Vagina (tissue), 2 donors: ENCODE measurements at regions not wholly inside any gene's neighbourhood (a gene's known extent, or its start where the extent isn't known, plus 50 kb on each side); places are given as distances from the start of the nearest gene placed in this dataset.

Source experiments
- DNase-seq, 2 donors: peaks; one replicate each; pipeline ENCODE4 v3.0.0-alpha.2; 2017; ENCODE audit errors: extremely low spot score in 2 of 2
- H3K27ac ChIP-seq: fragments of 200-600 bp; sonication (generic); one replicate; pipeline ENCODE4 v1.5.1; 2019
- H3K27me3 ChIP-seq: fragments of 200-600 bp; sonication (generic); one replicate; pipeline ENCODE4 v1.5.1; 2019
- H3K36me3 ChIP-seq, 2 donors: fragments of 200-600 bp; sonication (generic); one replicate each; pipeline ENCODE4 v1.5.1; 2017 to 2019
- H3K4me1 ChIP-seq: fragments of 200-600 bp; sonication (generic); one replicate; pipeline ENCODE4 v1.5.1; 2019
- H3K4me3 ChIP-seq, 2 donors: fragments of 200-600 bp; sonication (generic); 1 replicate in 1 of 2; 2 replicates in 1 of 2; pipeline ENCODE4 v1.5.1; 2016 to 2019
- H3K9me3 ChIP-seq: fragments of 200-600 bp; sonication (generic); one replicate; pipeline ENCODE4 v1.5.1; 2019
- POLR2A ChIP-seq, 2 donors: fragments of 450-650 bp; IDR thresholded peaks; one replicate each; pipeline ENCODE4 v1.6.1; 2017; ENCODE audit warnings: antibody characterized with exemption in 2 of 2, mild to moderate bottlenecking in 2 of 2, moderate library complexity in 2 of 2
- POLR2AphosphoS5 ChIP-seq, 2 donors: sonication (generic); formaldehyde crosslinking; IDR thresholded peaks; one replicate each; pipeline ENCODE4 v1.9.0; 2017; ENCODE audit warnings: antibody characterized with exemption in 2 of 2, mild to moderate bottlenecking in 2 of 2, low read depth in 1 of 2; ENCODE audit not compliant: insufficient read depth in 1 of 2
- intact Hi-C: fragments of 100-400 bp; cut with DNase I; formaldehyde crosslinking; loops from one replicate; pipeline ENCODE4 v1.15.1; 2023
- TF ChIP-seq, protein P1 (sequence below), 3 experiments: fragments of 450-650 bp in 2 of 3; fragments of 200-600 bp in 1 of 3; sonication (generic) in 1 of 3; IDR thresholded peaks; one replicate each; pipeline ENCODE4 v1.5.1; 2017 to 2019; ENCODE audit warnings: antibody characterized with exemption in 3 of 3, mild to moderate bottlenecking in 2 of 3, moderate library complexity in 2 of 3

DNA sequence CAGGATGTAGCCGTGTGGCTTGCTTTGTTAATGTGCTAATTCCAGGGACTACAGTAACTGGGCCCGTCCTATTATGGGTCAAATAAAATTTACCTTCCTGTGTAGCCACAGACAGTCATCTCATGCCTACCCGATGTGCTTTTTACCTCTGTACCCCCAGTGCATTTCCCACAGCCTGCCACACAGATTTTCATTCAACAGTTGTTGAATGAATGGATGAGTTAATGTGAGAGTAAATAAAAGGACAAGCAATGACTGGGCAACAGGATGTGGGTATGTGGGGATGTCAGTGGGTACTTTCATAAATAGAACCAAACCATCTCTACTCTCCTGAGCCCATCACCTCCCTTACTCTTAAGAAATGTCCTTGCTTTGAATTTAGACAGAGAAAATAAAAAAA lies 441.2 kb upstream of the ZNF462 start:
- intact Hi-C loops, result no loop called here
- no peaks in the 10 kb centered on the region for H3K9me3 ChIP-seq
- no peak for DNase-seq

GRCh38 chr9:106423575-106423974 lies 439.4 kb upstream of the ZNF462 start:
- no peak overlapping the region for H3K27ac ChIP-seq
- H3K27me3 ChIP-seq, result no peaks in the 10 kb centered on the region
- no peaks in the 10 kb centered on the region for H3K9me3 ChIP-seq
- H3K4me3 ChIP-seq, result no peak overlapping the region
- no peak for DNase-seq
- intact Hi-C loops, result no loop called here
- TF ChIP-seq POLR2AphosphoS5 (IDR thresholded peaks at IDR 0.05; ENCODE audit: insufficient read depth in 1 of 2, low read depth in 1 of 2) (no peak), POLR2A (IDR thresholded peaks at IDR 0.05) (no peak)
- TF ChIP-seq, protein P1, sequence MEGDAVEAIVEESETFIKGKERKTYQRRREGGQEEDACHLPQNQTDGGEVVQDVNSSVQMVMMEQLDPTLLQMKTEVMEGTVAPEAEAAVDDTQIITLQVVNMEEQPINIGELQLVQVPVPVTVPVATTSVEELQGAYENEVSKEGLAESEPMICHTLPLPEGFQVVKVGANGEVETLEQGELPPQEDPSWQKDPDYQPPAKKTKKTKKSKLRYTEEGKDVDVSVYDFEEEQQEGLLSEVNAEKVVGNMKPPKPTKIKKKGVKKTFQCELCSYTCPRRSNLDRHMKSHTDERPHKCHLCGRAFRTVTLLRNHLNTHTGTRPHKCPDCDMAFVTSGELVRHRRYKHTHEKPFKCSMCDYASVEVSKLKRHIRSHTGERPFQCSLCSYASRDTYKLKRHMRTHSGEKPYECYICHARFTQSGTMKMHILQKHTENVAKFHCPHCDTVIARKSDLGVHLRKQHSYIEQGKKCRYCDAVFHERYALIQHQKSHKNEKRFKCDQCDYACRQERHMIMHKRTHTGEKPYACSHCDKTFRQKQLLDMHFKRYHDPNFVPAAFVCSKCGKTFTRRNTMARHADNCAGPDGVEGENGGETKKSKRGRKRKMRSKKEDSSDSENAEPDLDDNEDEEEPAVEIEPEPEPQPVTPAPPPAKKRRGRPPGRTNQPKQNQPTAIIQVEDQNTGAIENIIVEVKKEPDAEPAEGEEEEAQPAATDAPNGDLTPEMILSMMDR (IDR thresholded peaks at IDR 0.05), result no peak
- no peaks in the 10 kb centered on the region for H3K36me3 ChIP-seq
- no peaks in the 10 kb centered on the region for H3K4me1 ChIP-seq

More for the DNA sequence above, 441.2 kb upstream of the ZNF462 start:
- TF ChIP-seq POLR2AphosphoS5 (IDR thresholded peaks at IDR 0.05; ENCODE audit: insufficient read depth in 1 of 2, low read depth in 1 of 2) (no peak), POLR2A (IDR thresholded peaks at IDR 0.05) (no peak)
- TF ChIP-seq, protein P1 (IDR thresholded peaks at IDR 0.05), result no peak
- H3K36me3 ChIP-seq, result no peaks in the 10 kb centered on the region
- no peak overlapping the region for H3K27ac ChIP-seq
- no peaks in the 10 kb centered on the region for H3K4me1 ChIP-seq
- H3K4me3 ChIP-seq, result no peak overlapping the region
- H3K27me3 ChIP-seq, result no peaks in the 10 kb centered on the region

DNA sequence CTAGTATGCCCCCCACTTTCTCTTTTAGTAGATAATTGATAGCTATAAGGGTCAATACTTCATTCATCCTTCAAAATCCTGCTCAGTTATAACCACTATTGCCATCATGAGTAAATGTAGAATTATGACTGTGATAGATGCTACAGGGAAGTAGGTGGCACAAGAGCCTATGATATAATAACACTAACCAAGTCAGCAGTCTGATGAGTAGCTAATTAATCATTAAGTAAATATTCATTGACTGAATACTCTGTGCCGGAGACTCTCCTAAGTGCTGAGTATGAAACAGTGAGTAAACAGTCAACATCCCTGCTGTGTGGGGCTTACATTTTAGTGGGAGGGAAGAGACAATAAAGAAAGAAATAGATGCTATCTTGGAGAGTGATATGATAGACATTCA lies 430.3 kb upstream of the ZNF462 start:
- Histone ChIP-seq H3K36me3 (no peaks in the 10 kb centered on the region), H3K9me3 (no peaks in the 10 kb centered on the region), H3K4me3 (no peak overlapping the region), H3K4me1 (no peaks in the 10 kb centered on the region), H3K27me3 (no peaks in the 10 kb centered on the region), H3K27ac (no peak overlapping the region)
- no peak for DNase-seq
- intact Hi-C loops, result no loop called here
- TF ChIP-seq POLR2AphosphoS5 (IDR thresholded peaks at IDR 0.05; ENCODE audit: insufficient read depth in 1 of 2, low read depth in 1 of 2), result no peak
- no peak for TF ChIP-seq POLR2A (IDR thresholded peaks at IDR 0.05)
- TF ChIP-seq, protein P1 (IDR thresholded peaks at IDR 0.05), result no peak

- intact Hi-C loops, result no loop called here
- no peaks in the 10 kb centered on the region for H3K27me3 ChIP-seq
- no peaks in the 10 kb centered on the region for H3K9me3 ChIP-seq
- no peaks in the 10 kb centered on the region for H3K36me3 ChIP-seq
- no peak for DNase-seq
- H3K4me1 ChIP-seq, result no peaks in the 10 kb centered on the region
- TF ChIP-seq, protein P1 (IDR thresholded peaks at IDR 0.05), result no peak
- no peak for TF ChIP-seq POLR2AphosphoS5 (IDR thresholded peaks at IDR 0.05; ENCODE audit: insufficient read depth in 1 of 2, low read depth in 1 of 2)
- no peak for TF ChIP-seq POLR2A (IDR thresholded peaks at IDR 0.05)
- no peak overlapping the region for H3K4me3 ChIP-seq
- H3K27ac ChIP-seq, result no peak overlapping the region
Observed at GRCh38 chr9:106438928-106439327, 424.0 kb upstream of the ZNF462 start.

GRCh38 chr9:106441283-106441682 lies 421.7 kb upstream of the ZNF462 start:
- intact Hi-C loops, result no loop called here
- Histone ChIP-seq H3K9me3 (no peaks in the 10 kb centered on the region), H3K36me3 (no peaks in the 10 kb centered on the region), H3K4me1 (no peaks in the 10 kb centered on the region), H3K27ac (no peak overlapping the region), H3K27me3 (no peaks in the 10 kb centered on the region), H3K4me3 (no peak overlapping the region)
- no peak for DNase-seq
- TF ChIP-seq, protein P1 (IDR thresholded peaks at IDR 0.05), result no peak
- TF ChIP-seq POLR2AphosphoS5 (IDR thresholded peaks at IDR 0.05; ENCODE audit: insufficient read depth in 1 of 2, low read depth in 1 of 2) (no peak), POLR2A (IDR thresholded peaks at IDR 0.05) (no peak)
